HG03469 (cell line): ENCODE measurements at regions not wholly inside any gene's neighbourhood (a gene's known extent, or its start where the extent isn't known, plus 50 kb on each side); places are given as distances from the start of the nearest gene placed in this dataset.

ENCODE experiments used
- ATAC-seq: cut with Tn5 transposase; IDR thresholded peaks from one replicate; pipeline ENCODE4 v1.9.1; 2021; ENCODE audit warnings: mild to moderate bottlenecking, moderate library complexity, moderate number of reproducible peaks; ENCODE audit not compliant: unreplicated experiment

GRCh38 chr6:101202867-101203374, 190.6 kb upstream of the GRIK2 start:
- ATAC-seq = no peak

- no peak for ATAC-seq
Observed at GRCh38 chr6:101203664-101204063, 189.8 kb upstream of the GRIK2 start.

GRCh38 chr6:101208152-101208551, 185.4 kb upstream of the GRIK2 start:
- no peak for ATAC-seq

GRCh38 chr6:101212640-101213039, 180.9 kb upstream of the GRIK2 start:
- no peak for ATAC-seq

GRCh38 chr6:101222007-101222406, 171.5 kb upstream of the GRIK2 start:
- ATAC-seq = no peak

- no peak for ATAC-seq
Observed at GRCh38 chr6:101224751-101225150, 168.8 kb upstream of the GRIK2 start.

GRCh38 chr6:101226677-101227135, 166.8 kb upstream of the GRIK2 start:
- ATAC-seq = no peak

- ATAC-seq = no peak
Observed at GRCh38 chr6:101230866-101231265, 162.6 kb upstream of the GRIK2 start.

- no peak for ATAC-seq
Observed at GRCh38 chr6:101231606-101232235, 161.8 kb upstream of the GRIK2 start.

GRCh38 chr6:101232961-101233360, 160.5 kb upstream of the GRIK2 start:
- no peak for ATAC-seq

- ATAC-seq = no peak
Observed at GRCh38 chr6:101236709-101237108, 156.8 kb upstream of the GRIK2 start.

- no peak for ATAC-seq
Observed at GRCh38 chr6:101241442-101241841, 152.1 kb upstream of the GRIK2 start.

GRCh38 chr6:101249470-101249869, 144.0 kb upstream of the GRIK2 start:
- ATAC-seq = no peak

GRCh38 chr6:101257163-101257562, 136.3 kb upstream of the GRIK2 start:
- ATAC-seq = no peak

GRCh38 chr6:101259505-101259904, 134.0 kb upstream of the GRIK2 start:
- ATAC-seq = no peak

- ATAC-seq = no peak
Observed at GRCh38 chr6:101263596-101263995, 129.9 kb upstream of the GRIK2 start.

- no peak for ATAC-seq
Observed at GRCh38 chr6:101266063-101266462, 127.4 kb upstream of the GRIK2 start.

- ATAC-seq = no peak
Observed at GRCh38 chr6:101268541-101268940, 125.0 kb upstream of the GRIK2 start.

- no peak for ATAC-seq
Observed at GRCh38 chr6:101275251-101275650, 118.3 kb upstream of the GRIK2 start.

- no peak for ATAC-seq
Observed at GRCh38 chr6:101276066-101276465, 117.4 kb upstream of the GRIK2 start.

- ATAC-seq = no peak
Observed at GRCh38 chr6:101279410-101279809, 114.1 kb upstream of the GRIK2 start.

GRCh38 chr6:101281266-101281665, 112.2 kb upstream of the GRIK2 start:
- no peak for ATAC-seq

- no peak for ATAC-seq
Observed at GRCh38 chr6:101284131-101284530, 109.4 kb upstream of the GRIK2 start.
